HG02610 (cell line): ENCODE measurements at regions not wholly inside any gene's neighbourhood (a gene's known extent, or its start where the extent isn't known, plus 50 kb on each side); places are given as distances from the start of the nearest gene placed in this dataset.

Experiments
- ATAC-seq: cut with Tn5 transposase; IDR thresholded peaks from one replicate; pipeline ENCODE4 v1.9.1; 2021; ENCODE audit warnings: mild to moderate bottlenecking, moderate library complexity; ENCODE audit not compliant: unreplicated experiment

- peak; percentile 78 for ATAC-seq
These were observed 76.6 kb upstream of the ADAMTS16 start for GRCh38 chr5:5063533-5063953.

DNA sequence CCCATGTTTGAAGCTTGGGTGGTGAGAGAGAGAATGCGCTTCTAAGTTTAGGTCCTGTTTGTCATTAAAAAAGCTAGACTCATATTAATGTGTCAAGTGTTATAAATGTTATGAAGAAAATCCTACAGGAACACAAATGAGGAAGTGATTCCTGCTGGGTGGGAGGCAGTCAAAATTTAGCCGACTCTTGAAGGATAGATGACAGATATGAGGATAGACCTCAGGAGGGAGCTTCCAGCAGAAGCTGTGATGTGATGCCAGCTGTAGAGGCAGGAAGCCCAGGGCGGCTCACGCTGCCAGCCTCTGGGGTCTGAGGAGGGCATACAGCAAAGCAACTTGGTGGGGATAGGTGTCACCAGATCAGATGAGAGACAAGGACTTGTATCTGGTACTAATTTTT lies 74.7 kb upstream of the ADAMTS16 start:
- ATAC-seq = no peak

GRCh38 chr5:5066276-5067186 lies 73.6 kb upstream of the ADAMTS16 start:
- peak; percentile 26 for ATAC-seq

DNA sequence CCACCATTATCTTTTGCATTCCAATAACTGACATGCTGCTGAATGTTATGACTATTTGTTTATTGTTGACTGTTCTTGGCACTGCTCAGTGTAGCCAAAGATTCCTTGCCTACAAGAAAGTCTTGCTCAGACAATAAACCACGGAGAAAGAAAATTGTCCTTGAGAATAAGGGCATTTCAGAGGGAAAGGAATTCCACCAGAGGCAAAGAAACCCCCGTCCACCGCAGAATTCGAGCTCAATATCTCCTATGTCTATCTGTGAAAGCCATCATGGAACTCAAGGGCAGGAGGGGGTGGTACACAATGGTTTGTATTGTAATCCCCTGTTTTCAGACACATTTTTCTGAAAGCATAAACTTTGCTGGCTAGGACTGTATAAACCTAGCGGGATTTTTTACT lies 70.3 kb upstream of the ADAMTS16 start:
- no peak for ATAC-seq

DNA sequence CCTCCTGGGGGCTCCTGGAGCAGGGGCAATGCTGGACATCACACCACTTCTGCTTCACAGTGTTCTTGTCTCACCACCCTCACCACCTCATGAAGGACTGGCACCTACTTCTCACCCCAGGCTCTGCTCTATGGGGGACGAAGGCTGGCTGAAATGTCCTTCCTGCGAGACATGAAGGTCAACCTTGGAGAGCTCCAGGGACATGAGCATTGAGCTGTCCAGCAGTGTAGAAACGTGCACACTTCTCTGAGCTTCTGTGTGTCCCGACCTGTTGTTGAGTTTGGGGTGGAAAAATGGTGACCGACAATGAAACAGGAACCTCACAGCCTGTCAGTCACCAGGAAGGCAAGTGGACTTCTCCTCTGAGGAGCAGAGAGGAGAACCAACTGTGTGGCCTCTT lies 68.6 kb upstream of the ADAMTS16 start:
- ATAC-seq = no peak

GRCh38 chr5:5077236-5077635 lies 62.9 kb upstream of the ADAMTS16 start:
- no peak for ATAC-seq

GRCh38 chr5:5078009-5078897 lies 61.9 kb upstream of the ADAMTS16 start:
- no peak for ATAC-seq

- ATAC-seq = no peak
These were observed 60.3 kb upstream of the ADAMTS16 start for GRCh38 chr5:5079876-5080275.

DNA sequence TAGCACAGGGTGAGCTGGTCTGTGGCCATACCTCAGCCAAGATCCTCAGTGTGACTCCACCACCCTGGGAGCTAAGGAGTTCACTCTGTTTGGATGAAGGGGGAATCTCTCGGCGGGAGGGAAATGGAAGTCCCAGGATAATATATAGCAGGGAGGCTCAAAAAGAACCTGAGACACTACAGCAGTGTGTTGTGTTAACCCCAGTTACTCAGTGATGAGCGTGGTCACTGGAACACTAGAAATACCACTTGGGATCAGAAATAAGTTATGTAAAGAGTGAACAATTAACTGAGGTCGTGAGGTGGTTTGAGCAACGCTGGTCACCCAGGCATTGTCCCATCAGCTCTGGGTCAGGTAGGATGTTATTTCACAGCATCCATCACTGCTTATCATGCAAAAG lies 59.3 kb upstream of the ADAMTS16 start:
- no peak for ATAC-seq

DNA sequence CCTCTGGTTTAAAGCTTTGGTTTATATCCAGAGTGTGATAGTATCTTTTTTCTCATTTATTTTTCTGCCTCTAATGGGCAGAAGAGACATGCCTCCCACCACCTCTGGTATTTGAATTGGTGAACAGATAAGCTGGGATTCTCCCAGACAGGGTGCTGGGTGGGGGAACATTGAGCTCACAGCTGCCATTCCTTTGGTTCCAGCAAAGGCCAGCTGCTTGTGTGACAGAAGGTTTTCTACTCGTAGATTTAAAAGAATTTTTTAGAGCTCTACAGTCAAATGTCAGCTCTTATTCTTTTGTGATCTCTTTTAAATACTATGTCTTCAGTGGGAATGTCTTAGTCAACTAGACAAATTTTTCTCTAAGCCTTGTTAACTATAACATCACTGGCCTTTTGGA lies 54.7 kb upstream of the ADAMTS16 start:
- no peak for ATAC-seq

- no peak for ATAC-seq
These were observed 50.1 kb upstream of the ADAMTS16 start for GRCh38 chr5:5089895-5090649.
